ENCODE measurements at regions not wholly inside any gene's neighbourhood (a gene's known extent, or its start where the extent isn't known, plus 50 kb on each side); places are given as distances from the start of the nearest gene placed in this dataset.

- no peak overlapping the region for H3K4me3 ChIP-seq (ENCODE audit: low read length)
- no peaks in the 10 kb centered on the region for H3K36me3 Mint-ChIP-seq (ENCODE audit: low read depth)
- peaks cover 10% of the 10 kb centered on the region for H3K4me1 Mint-ChIP-seq
- DNase-seq = peak; percentile 49
- no peaks in the 10 kb centered on the region for H3K4me1 ChIP-seq (ENCODE audit: control insufficient read depth, insufficient read depth, low read length)
- peaks cover 16% of the 10 kb centered on the region for H3K27me3 Mint-ChIP-seq (ENCODE audit: insufficient read depth)
- no peaks in the 10 kb centered on the region for H3K9me3 ChIP-seq (ENCODE audit: control insufficient read depth, low read length)
- H3K9ac ChIP-seq (ENCODE audit: extremely low read depth, low read length, poor library complexity, severe bottlenecking) = no peak overlapping the region
- H3K27ac ChIP-seq (ENCODE audit: low read depth, low read length) = no peak overlapping the region
- H3K4me3 Mint-ChIP-seq = no peak overlapping the region
- TF ChIP-seq, protein P1, sequence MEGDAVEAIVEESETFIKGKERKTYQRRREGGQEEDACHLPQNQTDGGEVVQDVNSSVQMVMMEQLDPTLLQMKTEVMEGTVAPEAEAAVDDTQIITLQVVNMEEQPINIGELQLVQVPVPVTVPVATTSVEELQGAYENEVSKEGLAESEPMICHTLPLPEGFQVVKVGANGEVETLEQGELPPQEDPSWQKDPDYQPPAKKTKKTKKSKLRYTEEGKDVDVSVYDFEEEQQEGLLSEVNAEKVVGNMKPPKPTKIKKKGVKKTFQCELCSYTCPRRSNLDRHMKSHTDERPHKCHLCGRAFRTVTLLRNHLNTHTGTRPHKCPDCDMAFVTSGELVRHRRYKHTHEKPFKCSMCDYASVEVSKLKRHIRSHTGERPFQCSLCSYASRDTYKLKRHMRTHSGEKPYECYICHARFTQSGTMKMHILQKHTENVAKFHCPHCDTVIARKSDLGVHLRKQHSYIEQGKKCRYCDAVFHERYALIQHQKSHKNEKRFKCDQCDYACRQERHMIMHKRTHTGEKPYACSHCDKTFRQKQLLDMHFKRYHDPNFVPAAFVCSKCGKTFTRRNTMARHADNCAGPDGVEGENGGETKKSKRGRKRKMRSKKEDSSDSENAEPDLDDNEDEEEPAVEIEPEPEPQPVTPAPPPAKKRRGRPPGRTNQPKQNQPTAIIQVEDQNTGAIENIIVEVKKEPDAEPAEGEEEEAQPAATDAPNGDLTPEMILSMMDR (conservative IDR thresholded peaks at IDR 0.05) = no peak
- H3K27me3 ChIP-seq (ENCODE audit: control insufficient read depth, insufficient read depth, low read length, poor library complexity, severe bottlenecking) = peaks cover 37% of the 10 kb centered on the region
- WGBS, 2 experiments (ENCODE audit: insufficient coverage in 1 of 2, insufficient read length in 1 of 2) = 63 to 83% methylated on average over 2 of the region's 2 CpGs
- no peak overlapping the region for H3K27ac Mint-ChIP-seq
- H3K9me3 Mint-ChIP-seq = no peaks in the 10 kb centered on the region
- no peaks in the 10 kb centered on the region for H3K36me3 ChIP-seq (ENCODE audit: control insufficient read depth, insufficient read depth, low read length)
These were observed 166.9 kb upstream of the FOXD3 start for GRCh38 chr1:63155437-63155836.

DNA sequence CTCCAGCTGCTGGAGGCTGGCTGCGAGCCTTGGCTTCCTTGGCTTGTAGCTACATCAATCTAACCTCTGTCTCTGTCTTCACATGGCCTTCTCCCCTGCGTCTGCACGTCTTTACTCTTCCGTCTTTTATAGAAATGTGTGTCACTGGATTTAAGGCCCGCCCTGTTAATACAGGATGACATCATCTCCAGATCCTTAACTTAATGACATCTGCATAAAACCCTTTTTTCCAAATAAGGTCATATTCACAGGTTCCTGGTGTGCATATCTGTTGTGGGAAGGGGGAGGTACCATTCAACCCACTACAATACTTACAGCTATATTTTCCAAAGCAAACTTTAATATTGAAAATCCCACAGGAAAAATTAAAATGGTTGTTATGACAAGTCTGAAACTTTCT, 165.3 kb upstream of the FOXD3 start:
- Histone ChIP-seq H3K27ac (ENCODE audit: low read depth, low read length) (no peak overlapping the region), H3K9ac (ENCODE audit: extremely low read depth, low read length, poor library complexity, severe bottlenecking) (no peak overlapping the region), H3K4me1 (ENCODE audit: control insufficient read depth, insufficient read depth, low read length) (no peaks in the 10 kb centered on the region), H3K4me3 (ENCODE audit: low read length) (no peak overlapping the region), H3K27me3 (ENCODE audit: control insufficient read depth, insufficient read depth, low read length, poor library complexity, severe bottlenecking) (peaks cover 23% of the 10 kb centered on the region), H3K9me3 (ENCODE audit: control insufficient read depth, low read length) (no peaks in the 10 kb centered on the region), H3K36me3 (ENCODE audit: control insufficient read depth, insufficient read depth, low read length) (no peaks in the 10 kb centered on the region)
- DNase-seq = no peak
- peaks cover 15% of the 10 kb centered on the region for H3K27me3 Mint-ChIP-seq (ENCODE audit: insufficient read depth)
- TF ChIP-seq, protein P1 (conservative IDR thresholded peaks at IDR 0.05) = no peak
- no peak overlapping the region for H3K27ac Mint-ChIP-seq
- 93 to 96% methylated on average over 3 to 5 of the region's 5 CpGs for WGBS, 2 experiments (ENCODE audit: insufficient coverage in 1 of 2, insufficient read length in 1 of 2)
- H3K36me3 Mint-ChIP-seq (ENCODE audit: low read depth) = no peaks in the 10 kb centered on the region
- peaks cover 10% of the 10 kb centered on the region for H3K4me1 Mint-ChIP-seq
- no peak overlapping the region for H3K4me3 Mint-ChIP-seq
- no peaks in the 10 kb centered on the region for H3K9me3 Mint-ChIP-seq

- Histone ChIP-seq H3K4me3 (ENCODE audit: low read length) (no peak overlapping the region), H3K27ac (ENCODE audit: low read depth, low read length) (no peak overlapping the region), H3K36me3 (ENCODE audit: control insufficient read depth, insufficient read depth, low read length) (no peaks in the 10 kb centered on the region), H3K9ac (ENCODE audit: extremely low read depth, low read length, poor library complexity, severe bottlenecking) (no peak overlapping the region), H3K9me3 (ENCODE audit: control insufficient read depth, low read length) (no peaks in the 10 kb centered on the region), H3K27me3 (ENCODE audit: control insufficient read depth, insufficient read depth, low read length, poor library complexity, severe bottlenecking) (no peaks in the 10 kb centered on the region), H3K4me1 (ENCODE audit: control insufficient read depth, insufficient read depth, low read length) (no peaks in the 10 kb centered on the region)
- DNase-seq = no peak
- 82 to 90% methylated on average over 3 to 6 of the region's 6 CpGs for WGBS, 2 experiments (ENCODE audit: insufficient coverage in 1 of 2, insufficient read length in 1 of 2)
- Mint-ChIP-seq H3K4me3 (no peak overlapping the region), H3K27ac (no peak overlapping the region), H3K36me3 (ENCODE audit: low read depth) (no peaks in the 10 kb centered on the region), H3K4me1 (peaks cover 8% of the 10 kb centered on the region), H3K9me3 (no peaks in the 10 kb centered on the region), H3K27me3 (ENCODE audit: insufficient read depth) (no peaks in the 10 kb centered on the region)
- TF ChIP-seq, protein P1 (conservative IDR thresholded peaks at IDR 0.05) = no peak
These were observed 153.3 kb upstream of the FOXD3 start for GRCh38 chr1:63169057-63169456.
